GM19043 (cell line): ENCODE measurements at regions not wholly inside any gene's neighbourhood (a gene's known extent, or its start where the extent isn't known, plus 50 kb on each side); places are given as distances from the start of the nearest gene placed in this dataset.
A peak's percentile ranks its signal among the peaks of the same experiment; 100 is the strongest.

Experiments
- ATAC-seq: cut with Tn5 transposase; IDR thresholded peaks from one replicate; pipeline ENCODE4 v1.9.1; 2021; ENCODE audit warnings: low read depth; ENCODE audit not compliant: unreplicated experiment

GRCh38 chr3:81291586-81291985 is 469.9 kb downstream of the GBE1 start:
- no peak for ATAC-seq

GRCh38 chr3:81289676-81290075 is 471.8 kb downstream of the GBE1 start:
- no peak for ATAC-seq

- no peak for ATAC-seq
These were observed 481.7 kb downstream of the GBE1 start for GRCh38 chr3:81279481-81280379.

GRCh38 chr3:81277853-81278252 is 483.6 kb downstream of the GBE1 start:
- ATAC-seq = no peak

GRCh38 chr3:81274671-81275070 is 486.8 kb downstream of the GBE1 start:
- ATAC-seq = no peak

- peak; percentile 97 for ATAC-seq
These were observed 490.7 kb downstream of the GBE1 start for GRCh38 chr3:81270603-81271379.

GRCh38 chr3:81268526-81268925 is 492.9 kb downstream of the GBE1 start:
- ATAC-seq = no peak

GRCh38 chr3:81261996-81262395 is 499.4 kb downstream of the GBE1 start:
- no peak for ATAC-seq

- ATAC-seq = no peak
These were observed 506.0 kb downstream of the GBE1 start for GRCh38 chr3:81255463-81255862.

- no peak for ATAC-seq
These were observed 510.3 kb downstream of the GBE1 start for GRCh38 chr3:81251096-81251495.

- ATAC-seq = peak; percentile 83
These were observed 511.9 kb downstream of the GBE1 start for GRCh38 chr3:81249540-81250029.

- ATAC-seq = no peak
These were observed 515.9 kb downstream of the GBE1 start for GRCh38 chr3:81245501-81245900.

- no peak for ATAC-seq
These were observed 516.4 kb downstream of the GBE1 start for GRCh38 chr3:81245043-81245442.

GRCh38 chr3:81244231-81244630 is 517.2 kb downstream of the GBE1 start:
- no peak for ATAC-seq

- ATAC-seq = no peak
These were observed 518.6 kb downstream of the GBE1 start for GRCh38 chr3:81242871-81243270.

- no peak for ATAC-seq
These were observed 524.3 kb downstream of the GBE1 start for GRCh38 chr3:81237181-81237580.

- ATAC-seq = no peak
These were observed 543.4 kb downstream of the GBE1 start for GRCh38 chr3:81218023-81218422.

GRCh38 chr3:81217101-81217500 is 544.3 kb downstream of the GBE1 start:
- no peak for ATAC-seq

- ATAC-seq = no peak
These were observed 545.3 kb downstream of the GBE1 start for GRCh38 chr3:81216192-81216591.

- no peak for ATAC-seq
These were observed 546.8 kb downstream of the GBE1 start for GRCh38 chr3:81214631-81215030.

- ATAC-seq = no peak
These were observed 561.9 kb downstream of the GBE1 start for GRCh38 chr3:81199587-81199986.

- no peak for ATAC-seq
These were observed 562.7 kb downstream of the GBE1 start for GRCh38 chr3:81198756-81199155.
